ENCODE measurements at regions not wholly inside any gene's neighbourhood (a gene's known extent, or its start where the extent isn't known, plus 50 kb on each side); places are given as distances from the start of the nearest gene placed in this dataset.

DNA sequence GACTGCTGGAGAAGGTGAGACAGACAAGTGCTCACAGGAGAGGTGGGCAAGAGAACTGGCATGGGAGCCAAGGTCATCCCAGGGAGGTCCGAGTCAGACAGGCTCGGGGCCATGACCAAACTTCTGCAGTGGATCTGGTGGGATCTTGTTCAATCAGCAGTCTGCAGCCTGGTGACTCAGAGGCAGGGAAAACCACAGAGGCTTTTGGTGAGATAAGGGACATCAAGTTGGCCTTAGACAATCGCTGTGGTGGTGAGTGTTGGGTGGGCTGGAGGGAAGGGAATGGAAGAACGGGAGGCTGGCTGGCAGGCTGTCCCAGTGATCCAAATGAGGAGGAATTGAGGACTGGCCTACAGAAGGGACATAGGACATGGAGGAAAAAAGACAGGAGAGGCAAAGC, 123.8 kb downstream of the TMEM174 start:
- Histone ChIP-seq H3K4me3 (ENCODE audit: control insufficient read depth in 2 of 3, extremely low read depth in 1 of 3, insufficient read depth in 2 of 3, low read depth in 1 of 3, low read length in 3 of 3) (no peak overlapping the region), H3K27me3 (ENCODE audit: control insufficient read depth, extremely low read depth, insufficient read depth, low read length) (peaks cover 53% of the 10 kb centered on the region), H3K79me2 (ENCODE audit: control insufficient read depth, insufficient read depth, low read length) (no peaks in the 10 kb centered on the region), H3K9ac (ENCODE audit: control insufficient read depth, extremely low read depth, insufficient read depth, low read length) (no peak overlapping the region), H3K27ac (ENCODE audit: control insufficient read depth, insufficient read depth, low read length) (no peak overlapping the region), H2AFZ (ENCODE audit: control insufficient read depth, low read length) (no peak overlapping the region), H4K20me1 (ENCODE audit: control insufficient read depth, extremely low read depth, insufficient read depth, low read length) (no peaks in the 10 kb centered on the region), H3K4me1 (ENCODE audit: control insufficient read depth, extremely low read depth, insufficient read depth, low read length) (peaks cover 23% of the 10 kb centered on the region), H3K4me2 (ENCODE audit: control insufficient read depth, extremely low read depth, insufficient read depth, low read depth, low read length) (no peak overlapping the region), H3K9me1 (ENCODE audit: control insufficient read depth, extremely low read depth, insufficient read depth, low read length) (no peaks in the 10 kb centered on the region), H3K36me3 (ENCODE audit: control insufficient read depth in 2 of 2, extremely low read depth in 1 of 2, insufficient read depth in 2 of 2, low read length in 2 of 2) (no peaks in the 10 kb centered on the region), H3K9me3 (ENCODE audit: control insufficient read depth, low read depth, low read length) (no peaks in the 10 kb centered on the region)
- FAIRE-seq (no peak), DNase-seq (ENCODE audit: low read depth, low spot score) (no peak)
- no peak for TF ChIP-seq CTCF (optimal IDR thresholded peaks at IDR 0.05 in 1 of 3, IDR thresholded peaks at IDR 0.05 in 1 of 3, conservative IDR thresholded peaks at IDR 0.05 in 1 of 3; ENCODE audit: extremely low read depth in 1 of 3, insufficient read depth in 2 of 3, low read length in 3 of 3)
- no peak for TF ChIP-seq EZH2 (IDR thresholded peaks at IDR 0.05; ENCODE audit: low read length)
- dilution Hi-C loops (cut with MboI; ENCODE audit: extremely low pct_ligation_motif_present, low sequenced_read_pairs), result no loop called here

DNA sequence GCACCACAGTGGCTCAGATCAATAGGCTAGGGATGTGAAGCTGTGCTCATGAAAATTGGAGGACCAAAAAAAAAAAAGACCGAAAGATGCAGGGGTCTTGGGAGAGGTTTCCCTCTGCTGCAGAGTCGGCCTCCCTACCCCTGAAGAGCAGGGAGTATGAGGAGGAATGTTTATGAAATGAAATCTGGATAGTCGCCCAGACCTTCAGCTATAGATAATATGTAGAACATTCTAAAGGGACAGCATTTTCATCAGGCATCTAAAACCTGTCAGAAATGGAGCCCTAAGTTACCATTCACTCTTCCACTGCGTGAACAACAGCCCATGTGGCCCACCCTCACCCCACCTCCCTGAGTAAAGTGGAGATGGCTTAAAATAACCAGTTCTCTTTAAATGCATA, 122.9 kb downstream of the TMEM174 start:
- Histone ChIP-seq H3K9ac (ENCODE audit: control insufficient read depth, extremely low read depth, insufficient read depth, low read length) (no peak overlapping the region), H3K4me1 (ENCODE audit: control insufficient read depth, extremely low read depth, insufficient read depth, low read length) (peaks cover 23% of the 10 kb centered on the region), H3K36me3 (ENCODE audit: control insufficient read depth in 2 of 2, extremely low read depth in 1 of 2, insufficient read depth in 2 of 2, low read length in 2 of 2) (no peaks in the 10 kb centered on the region), H3K4me2 (ENCODE audit: control insufficient read depth, extremely low read depth, insufficient read depth, low read depth, low read length) (no peak overlapping the region), H3K27ac (ENCODE audit: control insufficient read depth, insufficient read depth, low read length) (no peak overlapping the region), H3K27me3 (ENCODE audit: control insufficient read depth, extremely low read depth, insufficient read depth, low read length) (peaks cover 45% of the 10 kb centered on the region), H3K79me2 (ENCODE audit: control insufficient read depth, insufficient read depth, low read length) (no peaks in the 10 kb centered on the region), H3K9me3 (ENCODE audit: control insufficient read depth, low read depth, low read length) (no peaks in the 10 kb centered on the region), H4K20me1 (ENCODE audit: control insufficient read depth, extremely low read depth, insufficient read depth, low read length) (no peaks in the 10 kb centered on the region), H3K4me3 (ENCODE audit: control insufficient read depth in 2 of 3, extremely low read depth in 1 of 3, insufficient read depth in 2 of 3, low read depth in 1 of 3, low read length in 3 of 3) (no peak overlapping the region), H2AFZ (ENCODE audit: control insufficient read depth, low read length) (no peak overlapping the region), H3K9me1 (ENCODE audit: control insufficient read depth, extremely low read depth, insufficient read depth, low read length) (no peaks in the 10 kb centered on the region)
- dilution Hi-C loops (cut with MboI; ENCODE audit: extremely low pct_ligation_motif_present, low sequenced_read_pairs), result no loop called here
- TF ChIP-seq EZH2 (IDR thresholded peaks at IDR 0.05; ENCODE audit: low read length), result no peak
- peak in 1 of 3 experiments; percentile 1 for TF ChIP-seq CTCF (optimal IDR thresholded peaks at IDR 0.05 in 1 of 3, IDR thresholded peaks at IDR 0.05 in 1 of 3, conservative IDR thresholded peaks at IDR 0.05 in 1 of 3; ENCODE audit: extremely low read depth in 1 of 3, insufficient read depth in 2 of 3, low read length in 3 of 3)
- FAIRE-seq (no peak), DNase-seq (ENCODE audit: low read depth, low spot score) (no peak)
